HG03064 (cell line): ENCODE measurements at regions not wholly inside any gene's neighbourhood (a gene's known extent, or its start where the extent isn't known, plus 50 kb on each side); places are given as distances from the start of the nearest gene placed in this dataset.

Experiments
- ATAC-seq: cut with Tn5 transposase; IDR thresholded peaks from one replicate; pipeline ENCODE4 v1.9.1; 2021; ENCODE audit warnings: low read depth; ENCODE audit not compliant: unreplicated experiment

DNA sequence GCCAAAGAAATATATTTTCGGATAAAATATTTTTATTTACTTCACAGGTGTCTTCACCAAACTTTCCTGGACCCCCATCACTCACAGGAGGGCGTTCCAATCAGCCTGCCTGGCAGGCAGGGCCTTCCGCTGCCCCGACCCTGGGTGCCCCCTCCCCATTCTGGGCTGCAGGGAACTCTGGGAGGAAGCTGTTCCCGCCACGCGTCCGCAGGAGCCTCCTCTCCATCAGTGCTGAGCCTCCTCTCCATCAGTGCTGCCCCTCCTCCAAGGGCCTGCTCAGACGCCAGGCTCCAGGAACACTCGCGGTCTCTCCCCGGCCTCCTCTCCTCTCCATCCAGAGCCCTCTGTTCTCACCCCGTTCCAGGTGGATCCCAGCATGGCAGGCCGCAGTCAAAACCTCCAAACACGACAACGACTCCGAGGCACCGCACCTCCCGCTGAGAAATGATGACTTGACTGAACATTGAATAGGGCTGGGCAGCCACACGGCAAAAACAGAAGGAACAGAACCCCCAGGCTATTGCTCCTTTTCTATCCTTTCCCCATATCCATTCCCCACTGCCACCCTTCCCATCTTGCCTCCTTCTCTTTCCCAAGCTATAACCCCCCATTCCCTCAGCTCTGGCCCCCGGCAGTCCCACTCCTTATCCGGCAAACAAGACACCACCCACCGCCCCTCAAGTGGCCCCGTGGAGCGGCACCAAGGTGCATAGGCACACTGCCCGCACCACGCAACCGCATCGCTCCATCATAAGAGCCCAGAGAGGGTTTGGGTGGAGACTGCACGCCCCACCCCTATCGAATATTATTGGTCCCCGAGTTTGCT lies 268.6 kb upstream of the RAB6C start:
- ATAC-seq = no peak

DNA sequence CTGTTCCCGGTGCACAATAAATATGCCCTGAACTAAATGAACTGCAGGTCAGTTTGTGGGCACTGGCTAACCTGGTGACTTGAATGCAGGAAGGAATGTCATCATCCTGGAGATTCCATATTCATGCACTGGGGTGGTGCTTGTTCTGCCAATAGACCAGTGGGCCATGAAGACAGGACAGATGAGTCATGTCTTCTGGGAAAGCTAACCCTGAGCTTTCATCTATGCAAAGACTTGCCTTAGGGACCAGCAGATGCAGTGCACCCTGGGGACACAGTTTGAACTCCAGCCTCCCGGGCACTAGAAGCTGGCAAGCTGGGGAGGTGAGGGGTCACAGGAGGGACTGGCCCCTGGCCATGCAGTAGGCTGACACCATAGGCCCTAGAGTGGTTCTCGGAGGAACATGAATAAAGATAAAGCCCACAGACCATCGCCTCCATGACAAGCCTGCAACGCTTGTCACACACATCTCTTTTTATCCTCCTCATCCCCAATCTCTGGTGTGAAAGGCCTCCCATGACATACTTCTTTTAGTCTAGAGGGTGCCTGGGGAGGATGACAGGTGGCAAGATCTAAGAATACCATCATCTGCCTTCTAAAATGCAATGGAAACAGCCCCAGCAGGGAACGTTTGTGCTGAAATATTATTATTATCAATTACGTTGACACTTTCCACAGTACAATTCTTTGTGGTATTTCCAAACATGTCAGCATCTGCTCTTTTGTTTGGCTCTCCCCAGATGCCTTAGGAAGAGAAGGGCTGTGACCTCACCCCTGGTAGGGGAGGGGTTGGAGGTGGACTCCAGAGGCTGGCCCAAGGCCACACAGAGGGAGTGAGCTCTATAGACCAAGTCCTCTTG lies 267.4 kb upstream of the RAB6C start:
- no peak for ATAC-seq

DNA sequence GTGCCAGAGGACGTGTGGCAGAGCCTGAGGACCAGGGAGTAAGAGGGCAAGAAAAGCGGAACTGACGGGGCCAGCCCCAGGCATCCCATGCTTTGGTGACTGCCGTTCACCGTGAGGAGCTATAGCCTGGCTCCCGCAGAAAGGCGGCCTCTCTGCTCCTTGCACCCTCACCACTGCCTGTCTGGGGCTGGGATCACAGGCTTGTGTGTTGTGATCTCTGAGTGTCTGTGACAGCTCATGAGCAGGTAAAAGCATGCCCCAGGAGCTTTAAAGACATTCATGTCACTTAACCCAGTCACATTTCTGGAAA lies 266.8 kb upstream of the RAB6C start:
- ATAC-seq = no peak

DNA sequence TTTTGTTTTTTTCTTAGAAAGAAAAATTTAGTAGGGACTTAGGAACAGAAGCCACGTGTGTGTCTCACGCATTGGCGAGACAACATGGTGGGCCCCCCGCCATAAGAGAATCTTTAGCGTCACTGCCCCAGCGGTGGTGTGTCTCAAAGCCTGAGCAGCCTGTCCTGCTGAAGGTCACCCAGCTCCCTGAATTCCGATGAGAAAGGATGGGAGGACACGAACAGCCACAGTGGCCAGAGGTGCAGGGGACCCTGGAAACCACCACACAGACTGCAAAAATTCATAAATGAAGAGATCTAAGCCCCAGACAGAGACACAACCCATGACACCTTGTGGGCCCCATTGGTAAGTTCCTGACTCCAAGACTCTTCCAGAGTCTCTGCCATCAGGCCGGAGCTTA lies 266.1 kb upstream of the RAB6C start:
- no peak for ATAC-seq

DNA sequence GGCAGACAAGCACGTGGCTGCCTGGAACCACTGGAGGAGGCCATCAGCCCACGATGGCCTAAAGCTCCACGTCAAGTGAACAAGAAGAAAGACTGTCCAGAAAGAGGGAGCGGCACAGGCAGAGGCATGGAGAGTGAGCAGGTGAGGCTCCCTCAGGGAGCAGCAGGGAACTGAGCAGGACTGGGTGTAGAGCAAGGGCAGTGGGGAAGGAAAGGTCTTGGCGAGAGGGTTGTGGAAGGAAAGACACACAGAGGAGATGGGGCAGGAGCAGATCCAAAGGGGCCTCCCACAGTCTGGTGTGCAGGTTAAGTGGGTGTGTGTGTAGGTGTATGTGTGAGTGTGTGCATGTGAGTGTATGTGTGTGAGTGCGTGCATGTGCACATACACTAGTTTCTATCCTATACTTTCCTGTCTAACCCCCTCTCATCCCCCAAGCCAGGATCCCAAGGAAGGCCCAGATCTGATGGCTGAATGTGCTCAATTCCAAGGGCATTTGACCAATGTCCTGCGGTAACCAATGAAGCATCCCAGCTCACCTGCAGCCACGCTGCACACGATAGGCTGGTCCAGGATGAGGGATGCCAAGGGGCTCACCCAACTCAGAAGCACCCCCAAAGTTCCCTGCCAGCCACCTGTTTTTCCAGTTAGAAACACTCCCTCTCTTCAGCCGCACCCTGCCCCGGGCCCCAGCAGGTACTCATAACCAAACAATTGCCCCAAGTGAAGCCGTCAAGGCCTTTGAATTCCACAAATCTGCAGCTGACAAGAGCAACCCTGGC lies 262.5 kb upstream of the RAB6C start:
- no peak for ATAC-seq

DNA sequence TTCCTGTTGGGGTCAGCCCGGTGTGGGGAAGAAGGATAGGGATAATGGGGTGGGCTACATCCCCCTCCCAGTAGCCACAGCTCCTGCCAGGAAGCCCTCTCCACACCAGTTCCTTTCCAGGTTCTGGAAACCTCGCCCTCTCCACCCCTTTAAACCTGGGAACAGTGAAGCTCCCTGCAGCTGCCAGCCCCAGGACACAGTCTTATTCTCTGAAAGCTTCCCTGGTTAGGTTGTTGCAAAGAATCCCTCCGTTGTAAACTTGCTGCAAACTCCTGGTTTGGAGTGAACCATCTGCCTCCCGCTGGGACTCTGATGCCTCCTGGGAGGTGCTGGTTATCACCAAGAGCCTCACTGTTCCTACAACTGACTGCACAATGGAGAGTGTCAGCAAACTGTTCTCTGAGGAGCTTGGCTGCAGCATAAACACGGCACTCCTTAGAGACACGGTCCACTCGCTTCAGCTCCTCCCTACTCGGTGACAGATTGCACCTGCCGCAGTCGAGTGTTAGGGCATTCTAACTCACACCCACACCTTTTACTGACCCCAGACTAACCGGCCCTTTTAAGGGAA lies 261.8 kb upstream of the RAB6C start:
- no peak for ATAC-seq

DNA sequence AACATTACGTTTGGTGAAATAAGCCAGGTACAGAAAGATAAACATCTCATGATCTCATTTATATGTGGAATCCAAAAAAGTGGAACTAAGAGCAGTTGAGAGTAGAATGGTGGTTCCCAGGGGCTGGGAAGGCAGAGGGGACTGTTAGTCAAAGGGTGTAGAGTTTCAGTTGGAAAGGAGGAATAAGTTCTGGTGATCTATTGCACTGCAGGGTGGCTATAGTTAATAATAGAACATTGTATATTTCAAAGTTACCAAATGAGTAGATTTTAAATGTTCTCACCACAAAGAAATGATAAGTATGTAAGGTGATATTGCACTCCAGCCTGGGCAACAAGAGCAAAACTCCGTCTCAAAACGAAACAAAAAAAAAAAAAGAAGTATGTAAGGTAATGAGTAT lies 260.1 kb upstream of the RAB6C start:
- ATAC-seq = no peak

DNA sequence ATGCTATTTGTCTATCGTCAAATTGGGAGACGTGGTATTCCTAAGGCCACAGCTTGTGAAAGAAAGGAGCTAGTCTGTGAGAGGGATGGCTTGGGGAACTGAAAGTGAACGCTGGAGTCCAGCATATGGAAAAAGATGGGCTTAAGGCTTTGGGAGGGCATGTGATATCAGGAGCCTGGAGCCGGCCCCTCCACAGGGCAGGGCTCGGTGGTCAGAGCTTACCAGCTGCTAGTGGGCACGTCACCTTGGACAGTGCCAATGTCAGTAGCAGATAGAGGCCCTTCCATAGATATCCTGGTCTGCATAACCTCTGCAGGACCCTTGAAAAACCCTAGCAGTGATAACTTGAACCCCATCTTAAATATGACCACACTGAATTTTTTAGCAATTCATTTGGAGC lies 259.1 kb upstream of the RAB6C start:
- no peak for ATAC-seq

DNA sequence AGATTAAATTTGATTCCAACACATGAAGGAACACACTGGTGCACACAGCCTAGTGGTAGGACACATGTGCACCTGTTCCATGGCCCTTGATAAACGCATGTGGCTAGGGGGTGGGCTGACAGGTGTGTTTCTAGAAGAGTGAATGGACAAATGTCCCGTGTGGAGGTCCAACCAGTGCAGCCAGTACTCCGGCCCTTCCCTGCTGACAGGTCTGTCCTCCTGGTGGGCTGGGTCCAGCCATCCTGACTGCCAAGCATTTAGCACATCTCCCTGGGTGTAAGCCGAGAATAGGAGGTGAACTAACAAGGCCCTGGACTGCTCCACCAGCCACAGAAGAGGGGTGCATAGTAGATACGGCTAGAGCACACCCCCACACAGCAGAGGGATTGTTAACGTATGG lies 258.7 kb upstream of the RAB6C start:
- ATAC-seq = no peak

DNA sequence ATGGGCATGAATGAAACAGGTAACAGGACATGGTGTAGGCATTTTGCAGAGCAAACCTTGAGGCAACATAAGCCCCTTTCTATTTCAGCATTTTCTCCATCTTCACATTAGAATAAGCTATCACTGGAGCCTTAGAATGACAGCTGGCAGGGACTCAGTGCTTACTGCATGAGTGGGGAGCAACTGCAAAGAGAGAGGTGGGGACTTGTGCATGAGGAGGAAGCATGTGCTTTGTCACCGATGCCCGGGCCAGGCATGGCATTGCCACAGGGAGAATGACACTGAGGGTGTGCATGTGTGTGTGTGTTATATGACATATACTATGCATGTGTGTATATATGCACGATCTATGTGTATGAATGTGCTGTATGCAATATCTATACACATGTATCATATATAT lies 258.2 kb upstream of the RAB6C start:
- no peak for ATAC-seq

DNA sequence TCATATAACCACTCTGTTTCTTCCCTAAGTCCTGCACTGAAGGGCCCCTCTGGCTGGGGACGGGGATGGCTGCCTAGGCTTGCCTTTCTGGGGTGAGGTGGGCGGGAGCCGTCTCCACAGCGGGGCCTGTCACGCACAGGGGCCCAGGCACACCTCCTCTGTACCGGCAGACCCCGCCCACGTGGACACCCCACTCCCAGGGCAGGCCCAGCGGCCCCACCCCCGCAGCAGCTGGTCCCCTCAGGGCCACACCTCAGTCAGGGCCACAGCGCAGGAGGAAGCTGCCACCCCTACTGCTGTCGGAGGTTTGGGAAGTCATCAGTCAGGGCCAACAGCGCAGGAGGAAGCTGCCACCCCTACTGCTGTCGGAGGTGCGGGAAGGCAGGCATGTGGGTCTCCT lies 257.6 kb upstream of the RAB6C start:
- ATAC-seq = no peak

DNA sequence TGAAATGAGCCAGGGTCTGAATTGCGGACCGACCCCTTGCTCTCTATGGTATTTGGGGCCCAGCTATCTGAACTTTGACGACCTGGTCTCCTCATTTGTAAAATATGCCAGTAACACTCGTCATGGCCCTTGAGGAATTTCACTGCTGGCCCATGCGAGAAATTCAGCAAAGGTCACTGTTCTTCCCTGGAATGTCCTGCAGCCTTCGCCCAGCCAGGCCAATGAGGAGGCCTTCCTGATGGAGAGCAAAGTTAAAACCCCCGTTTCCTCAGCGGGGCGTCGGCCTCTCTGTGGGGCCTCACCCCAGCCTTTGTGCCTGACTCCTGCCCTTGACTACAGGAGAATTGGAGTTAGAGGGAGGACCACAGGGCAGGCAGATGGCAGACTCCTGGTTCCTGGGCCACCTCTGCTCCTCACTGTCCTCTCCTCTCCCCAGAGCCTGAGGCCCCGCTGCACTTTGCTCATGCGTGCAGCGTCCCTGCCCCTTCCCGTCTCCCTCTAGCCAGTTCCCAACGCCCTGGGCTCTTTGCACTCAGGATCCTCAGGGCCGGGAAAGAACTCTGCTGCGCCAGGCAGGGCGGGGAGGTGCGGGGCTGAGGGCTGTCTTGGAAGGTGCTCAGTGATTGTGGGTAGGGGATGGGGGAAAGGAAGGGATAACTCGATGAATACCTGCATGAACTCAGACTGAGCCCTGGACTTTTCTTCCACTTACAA lies 257.0 kb upstream of the RAB6C start:
- ATAC-seq = no peak

DNA sequence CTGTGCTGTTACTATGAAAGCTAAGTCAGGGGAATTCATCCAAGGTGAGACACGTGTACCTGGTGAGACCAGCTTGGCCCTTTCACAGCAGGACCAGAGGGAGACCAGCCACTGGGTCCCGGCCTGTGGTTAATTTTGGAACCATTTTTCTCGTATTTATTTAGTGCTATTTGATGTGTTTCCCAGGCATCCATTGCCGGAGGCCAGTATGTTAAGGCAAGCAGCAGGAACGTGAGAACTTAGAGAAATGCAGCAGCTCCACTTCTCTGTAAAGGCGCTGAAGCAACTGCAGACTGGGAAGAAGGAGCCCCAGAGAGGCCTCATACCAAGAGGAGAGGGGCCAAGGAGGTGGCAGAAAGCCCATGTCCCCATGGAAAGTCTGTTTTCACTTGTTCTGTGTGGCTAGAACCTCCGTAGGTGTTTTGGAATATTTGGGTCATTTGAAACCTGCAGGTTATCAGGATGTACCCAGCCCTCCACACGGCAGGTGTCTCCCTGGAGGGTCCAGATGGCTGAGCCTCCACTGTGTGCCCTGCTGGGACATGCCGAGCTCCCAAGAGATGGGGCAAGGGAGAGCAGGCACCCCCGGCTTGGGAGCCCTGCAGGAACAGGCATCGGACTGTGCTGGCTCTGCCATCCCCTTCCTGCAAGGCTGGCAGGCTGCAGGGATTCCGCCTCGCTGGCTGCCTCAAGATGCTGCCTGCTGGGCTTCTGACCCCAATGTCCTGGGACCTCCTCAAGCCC lies 256.0 kb upstream of the RAB6C start:
- no peak for ATAC-seq

DNA sequence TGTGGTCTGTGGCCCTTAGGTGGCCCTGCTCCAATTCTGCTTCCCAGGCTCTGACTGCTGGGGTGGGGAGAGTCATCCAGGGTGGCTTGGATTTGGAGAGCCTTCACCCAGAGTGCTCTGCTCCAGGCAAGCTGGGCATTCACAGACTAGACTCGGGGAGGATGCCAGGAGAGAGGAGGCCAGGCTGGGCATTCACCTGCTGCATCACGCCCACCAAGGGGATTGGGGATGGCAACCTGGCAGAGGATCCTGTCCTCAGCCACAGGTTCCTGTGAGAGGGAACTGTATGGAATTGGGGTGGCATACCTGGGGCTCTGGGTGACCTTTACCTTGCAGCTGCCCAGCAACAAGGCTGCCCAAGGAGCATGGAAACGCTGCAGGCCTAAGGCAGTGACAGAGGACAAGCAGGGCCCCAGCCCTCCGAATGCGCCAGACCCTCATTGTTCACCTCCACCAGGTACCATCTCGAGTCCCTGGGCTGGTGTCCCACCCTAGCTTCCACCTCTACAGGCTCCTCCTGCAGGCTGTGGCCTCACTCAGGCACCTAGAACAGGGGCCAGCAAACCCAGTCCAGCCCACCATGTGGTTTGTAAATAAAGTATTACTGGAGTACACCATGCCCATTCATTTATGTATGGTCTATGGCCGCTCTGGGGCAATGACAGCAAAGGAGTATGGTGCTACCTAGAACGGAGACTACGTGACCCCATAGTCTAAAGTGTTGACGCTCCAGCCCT lies 255.3 kb upstream of the RAB6C start:
- ATAC-seq = no peak

DNA sequence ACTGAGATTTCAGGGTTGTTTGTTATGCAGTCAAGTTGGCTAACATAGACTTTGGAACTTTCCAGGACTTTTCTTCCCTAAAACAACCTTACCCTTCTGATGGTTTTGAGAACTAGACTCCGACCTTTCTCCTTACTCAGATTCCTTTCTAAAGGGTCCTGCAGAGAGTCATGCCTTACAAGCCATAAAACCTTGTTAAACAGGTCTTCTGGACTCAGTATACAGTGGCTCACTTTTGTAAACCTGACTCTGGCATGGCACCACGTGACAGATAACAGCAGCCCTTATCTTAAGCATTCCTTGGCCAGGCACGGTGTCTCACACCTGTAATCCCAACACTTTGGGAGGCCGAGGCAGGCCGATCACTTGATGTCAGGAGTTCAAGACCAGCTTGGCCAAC lies 253.2 kb upstream of the RAB6C start:
- ATAC-seq = no peak

DNA sequence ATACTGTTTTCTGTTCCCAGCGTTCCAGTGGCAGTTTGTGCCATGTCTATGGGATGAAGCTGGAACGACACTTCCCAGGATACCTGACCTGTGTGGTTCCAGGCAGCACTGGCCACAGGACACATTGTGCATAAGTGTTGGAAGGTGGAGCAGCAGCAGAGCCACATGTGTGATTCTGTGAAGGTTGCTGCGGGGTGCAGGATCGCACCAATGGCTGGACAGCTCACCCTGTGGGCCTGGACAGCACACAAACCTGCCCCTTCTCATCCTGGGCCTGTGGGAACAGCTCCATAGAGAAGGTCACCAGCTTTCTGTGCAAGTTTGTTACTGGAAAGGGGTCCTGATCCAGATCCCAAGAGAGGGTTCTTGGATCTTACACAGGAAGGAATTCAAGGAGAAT lies 252.2 kb upstream of the RAB6C start:
- ATAC-seq = no peak

DNA sequence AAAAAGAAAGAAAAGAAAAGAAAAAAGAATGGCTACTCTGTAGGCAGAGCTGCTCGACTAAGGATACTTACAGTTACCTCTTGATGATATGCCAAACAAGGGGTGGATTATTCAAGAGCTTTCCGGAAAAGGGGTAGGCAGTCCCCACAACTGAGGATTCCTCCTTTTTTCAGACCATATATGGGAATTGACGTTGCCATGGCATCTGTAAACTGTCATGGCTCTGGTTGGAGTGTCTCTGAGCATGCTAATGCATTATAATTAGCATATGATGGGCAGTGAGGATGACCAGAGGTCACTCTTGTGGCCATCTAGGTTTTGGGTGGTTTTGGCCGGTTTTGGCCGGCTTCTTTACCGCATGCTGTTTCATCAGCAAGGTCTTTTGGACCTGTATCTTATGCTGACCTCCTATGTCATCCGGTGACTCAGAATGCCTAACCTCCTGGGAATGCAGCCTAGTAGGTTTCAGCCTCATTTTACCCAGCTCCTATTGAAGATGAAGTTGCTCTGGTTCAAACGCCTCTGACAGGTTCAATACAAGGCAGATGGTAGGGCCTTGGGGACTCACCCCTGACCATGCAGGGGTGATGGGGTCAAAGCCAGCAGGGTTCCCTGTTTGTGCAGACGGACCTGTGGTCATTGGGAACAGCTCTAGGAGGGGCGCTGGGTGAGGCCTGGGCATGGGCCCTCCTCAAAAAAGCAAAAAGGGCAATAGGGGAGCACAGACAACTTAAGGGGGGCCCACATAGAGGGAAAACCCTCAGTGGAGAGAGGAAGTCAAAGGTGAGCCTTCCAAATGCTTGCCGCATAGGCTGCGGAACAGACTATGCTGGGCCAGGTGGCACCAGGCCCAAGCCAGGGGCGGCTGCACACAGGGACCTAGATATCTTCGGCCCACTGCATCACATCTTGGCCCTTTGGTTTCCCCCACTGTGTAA lies 251.2 kb upstream of the RAB6C start:
- no peak for ATAC-seq

DNA sequence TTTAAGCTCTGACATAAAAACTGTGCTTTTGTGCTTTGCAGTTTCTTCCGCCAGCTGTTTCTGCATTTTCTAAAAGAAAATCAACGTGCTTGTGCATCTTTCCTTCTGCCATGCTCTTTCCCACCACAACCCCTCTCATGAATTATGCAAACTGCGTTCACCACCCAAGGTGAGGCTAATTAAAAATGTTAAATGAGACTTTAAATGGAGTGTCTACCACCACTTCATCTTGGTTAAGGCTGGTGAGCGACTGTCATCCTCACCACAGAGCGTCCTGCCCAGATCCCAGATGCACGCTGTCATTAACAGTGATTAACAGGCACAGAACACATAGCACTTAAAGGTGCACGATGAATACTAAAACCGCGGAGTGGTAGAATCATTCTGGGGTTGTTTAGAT lies 250.5 kb upstream of the RAB6C start:
- no peak for ATAC-seq
